Anterior cingulate cortex (tissue), 58 donors: ENCODE measurements at regions not wholly inside any gene's neighbourhood (a gene's known extent, or its start where the extent isn't known, plus 50 kb on each side); places are given as distances from the start of the nearest gene placed in this dataset.
"Not testable (repeated sequence)": the region's sequence is repeated elsewhere in the genome, so short reads cannot be mapped to it uniquely, and the experiment has no call there.

Experiments used
- DNase-seq, 58 donors: peaks; one replicate each; lab custom pipeline; 2025; lab: John Stamatoyannopoulos, UW

DNA sequence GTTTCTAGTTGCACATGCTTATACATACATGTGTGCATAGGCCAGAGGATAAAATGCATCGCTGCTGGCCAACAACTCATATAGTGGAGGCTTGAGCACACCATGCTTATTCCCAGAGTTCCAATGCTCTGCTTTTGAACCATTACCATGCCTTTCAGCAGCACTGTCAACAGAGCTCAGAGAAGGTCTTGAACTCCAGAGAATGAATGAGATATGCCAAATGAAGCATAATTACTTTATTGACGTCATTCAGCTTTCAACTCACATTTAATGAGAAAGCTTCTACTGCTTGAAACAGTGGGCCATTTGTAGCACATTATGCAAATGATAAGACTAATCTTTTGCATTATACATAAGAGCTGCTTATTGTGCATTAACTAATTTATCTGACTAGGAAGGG, 765.3 kb upstream of the GRAMD2B start:
- peak in 7 of 58 donors; percentile 0 to 36 (median 4) for DNase-seq

- DNase-seq: no peak
Observed at GRCh38 chr5:125659316-125660023, 763.7 kb upstream of the GRAMD2B start.

DNA sequence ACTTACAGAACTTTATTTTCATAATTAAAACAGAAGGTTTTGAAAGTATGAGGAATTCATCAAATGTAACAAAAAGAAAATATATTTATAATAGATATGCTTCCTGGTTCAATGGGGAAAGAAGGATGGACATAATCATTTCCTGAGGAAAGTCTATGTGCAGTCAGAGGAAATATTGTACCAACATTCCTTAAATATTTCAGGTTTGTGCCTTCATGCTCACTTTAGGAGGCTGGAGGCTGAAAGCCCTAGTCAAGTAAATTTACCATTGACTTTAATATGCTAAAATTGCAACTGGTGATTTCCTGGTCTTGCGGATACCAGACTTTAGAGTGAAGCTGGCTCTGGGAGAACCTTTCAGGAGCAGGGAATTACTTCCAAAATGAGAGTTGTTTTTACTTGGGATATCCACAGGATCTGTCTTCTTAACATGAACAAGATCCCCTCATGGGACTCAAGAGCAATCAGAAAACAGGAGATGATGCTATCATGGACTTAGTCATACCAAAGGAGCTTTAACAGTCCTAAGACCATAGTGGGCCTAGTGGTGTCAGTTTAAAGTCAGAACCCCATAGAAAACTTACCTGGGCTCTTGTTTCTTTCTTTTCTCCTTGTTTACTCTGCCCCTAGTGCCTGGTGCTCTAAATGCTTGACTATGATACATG, 762.8 kb upstream of the GRAMD2B start:
- no peak for DNase-seq

DNA sequence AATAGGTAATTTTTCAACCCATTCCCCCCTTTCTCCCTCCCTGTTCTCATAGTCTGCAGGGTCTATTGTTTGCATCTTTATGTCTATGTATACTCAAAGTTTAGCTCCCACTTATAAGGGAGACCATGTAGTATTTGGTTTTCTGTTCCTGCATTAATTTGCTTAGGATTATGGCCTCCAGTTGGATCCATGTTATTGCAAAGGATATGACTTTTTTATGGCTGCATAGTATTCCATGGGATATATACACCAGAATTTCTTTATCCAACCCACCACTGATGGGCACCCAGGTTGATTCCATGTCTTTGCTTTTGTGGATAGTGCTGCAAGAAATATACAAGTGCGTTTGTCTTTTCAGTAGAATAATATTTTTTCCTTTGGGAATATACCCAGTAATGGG, 761.6 kb upstream of the GRAMD2B start:
- DNase-seq: no peak

- DNase-seq: no peak
Observed at GRCh38 chr5:125668884-125669283, 754.3 kb upstream of the GRAMD2B start.

DNA sequence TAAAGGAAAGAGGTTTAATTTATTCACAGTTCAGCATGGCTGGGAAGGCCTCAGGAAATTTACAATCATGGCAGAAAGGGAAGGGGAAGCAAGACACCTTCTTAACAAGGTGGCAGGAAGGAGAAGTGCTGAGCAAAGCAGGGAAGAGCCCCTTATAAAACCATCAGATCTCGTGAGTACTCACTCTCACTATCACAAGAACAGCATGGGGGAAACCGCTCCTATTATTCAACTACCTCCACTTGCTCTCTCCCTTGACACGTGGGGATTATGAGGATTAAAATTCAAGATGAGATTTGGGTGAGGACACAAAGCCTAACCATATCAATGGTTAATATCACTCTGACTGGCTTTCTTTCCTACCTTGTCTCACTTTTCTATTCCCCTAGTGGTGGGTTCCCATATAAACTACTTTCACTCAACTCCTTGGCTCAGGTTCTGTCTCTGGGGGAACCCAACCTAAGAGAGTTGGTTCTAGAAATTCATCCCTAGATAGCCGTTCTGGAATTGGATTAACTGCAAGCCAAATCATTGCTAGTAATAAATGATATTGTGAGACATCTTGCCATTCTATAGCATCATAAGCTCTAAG, 749.8 kb upstream of the GRAMD2B start:
- no peak for DNase-seq

DNA sequence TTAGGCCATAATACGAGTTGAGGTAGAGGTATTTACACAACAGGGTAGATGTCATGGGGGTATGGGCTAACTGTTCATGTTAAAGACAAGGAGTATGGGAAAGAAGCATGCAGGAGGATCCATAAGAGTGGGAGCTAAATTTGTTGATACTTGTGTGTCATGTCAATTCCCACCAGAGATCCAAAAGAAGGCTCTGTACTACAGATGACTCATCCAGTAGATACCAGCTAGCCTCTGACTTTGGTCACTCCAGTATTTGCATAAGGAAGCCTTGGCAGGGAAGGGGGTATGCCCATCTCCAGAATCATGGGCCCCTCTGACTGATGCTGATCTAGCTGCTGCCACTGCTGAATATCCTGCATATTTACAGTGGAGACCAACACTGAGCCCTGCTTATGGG, 743.7 kb upstream of the GRAMD2B start:
- no peak for DNase-seq

DNA sequence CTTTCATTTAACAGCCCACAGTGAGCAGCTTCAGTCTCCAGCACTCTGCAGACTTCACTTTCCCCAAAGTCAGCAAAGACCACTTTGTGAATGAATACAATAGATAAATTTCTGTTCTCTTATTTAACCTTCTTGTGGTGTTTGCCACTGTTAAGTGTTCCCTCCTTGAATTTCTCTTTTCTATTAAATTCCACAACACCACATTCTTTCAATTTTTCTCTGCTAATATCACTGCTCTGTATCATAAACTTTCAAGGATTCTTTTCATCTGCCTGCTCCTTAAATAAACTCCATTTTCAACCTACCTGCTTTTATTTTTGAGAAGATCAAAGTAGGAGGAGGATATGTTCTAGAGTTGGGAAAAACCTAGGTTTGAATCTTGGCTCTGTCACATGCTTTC, 739.5 kb upstream of the GRAMD2B start:
- no peak for DNase-seq

DNA sequence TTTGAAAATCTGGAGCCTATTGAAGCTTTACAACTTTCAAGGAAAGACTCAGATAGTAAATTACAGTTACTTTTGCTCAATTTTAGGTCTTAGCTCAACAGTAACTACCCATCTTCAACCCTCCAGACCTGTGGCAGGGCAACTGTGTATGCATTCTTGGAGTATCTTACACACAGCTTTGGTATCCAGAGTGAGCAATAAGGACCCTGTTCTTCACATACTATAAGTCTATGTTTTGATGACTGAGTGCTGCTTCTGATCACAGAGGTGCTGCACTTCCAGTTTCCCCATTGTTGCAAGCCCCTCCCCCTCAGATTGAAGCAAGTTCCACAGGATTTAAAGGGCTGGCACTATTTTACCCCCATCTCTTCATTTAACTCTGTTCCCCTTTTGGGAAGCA, 737.4 kb upstream of the GRAMD2B start:
- no peak for DNase-seq

DNA sequence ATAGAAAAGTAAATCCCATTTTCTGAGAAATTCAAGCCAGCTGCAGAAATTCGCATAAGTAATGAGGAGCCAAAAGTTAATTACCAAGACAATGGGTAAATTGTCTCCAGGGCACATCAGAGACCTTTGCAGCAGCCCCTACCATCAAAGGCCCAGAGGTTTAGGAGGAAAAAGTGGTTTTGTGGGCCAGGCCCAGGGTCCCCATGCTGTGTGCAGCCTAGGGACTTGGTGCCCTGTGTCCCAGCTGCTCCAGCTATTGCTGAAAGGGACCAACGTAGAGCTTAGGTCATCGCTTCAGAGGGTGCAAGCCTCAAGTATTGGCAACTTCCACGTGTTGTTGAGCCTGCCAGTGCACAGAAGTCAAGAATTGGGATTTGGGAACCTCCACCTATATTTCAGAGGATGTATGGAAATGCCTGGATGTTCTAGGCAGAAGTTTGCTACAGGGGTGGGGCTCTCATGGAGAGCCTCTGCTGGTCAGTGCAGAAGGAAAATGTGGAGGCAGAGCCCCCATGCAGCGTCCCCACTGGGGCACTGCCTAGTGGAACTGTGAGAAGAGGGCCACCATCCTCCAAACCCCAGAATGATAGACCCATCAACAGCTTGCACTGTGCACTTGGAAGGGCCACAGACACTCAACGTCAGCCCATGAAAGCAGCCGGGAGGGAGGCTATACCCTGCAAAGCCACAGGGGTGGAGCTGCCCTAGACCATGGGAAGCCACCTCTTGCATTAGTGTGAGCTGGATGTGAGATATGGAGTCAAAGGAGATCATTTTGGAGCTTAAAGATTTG, 731.3 kb upstream of the GRAMD2B start:
- DNase-seq: not testable (repeated sequence)

- no peak for DNase-seq
Observed at GRCh38 chr5:125695996-125696655, 727.1 kb upstream of the GRAMD2B start.

DNA sequence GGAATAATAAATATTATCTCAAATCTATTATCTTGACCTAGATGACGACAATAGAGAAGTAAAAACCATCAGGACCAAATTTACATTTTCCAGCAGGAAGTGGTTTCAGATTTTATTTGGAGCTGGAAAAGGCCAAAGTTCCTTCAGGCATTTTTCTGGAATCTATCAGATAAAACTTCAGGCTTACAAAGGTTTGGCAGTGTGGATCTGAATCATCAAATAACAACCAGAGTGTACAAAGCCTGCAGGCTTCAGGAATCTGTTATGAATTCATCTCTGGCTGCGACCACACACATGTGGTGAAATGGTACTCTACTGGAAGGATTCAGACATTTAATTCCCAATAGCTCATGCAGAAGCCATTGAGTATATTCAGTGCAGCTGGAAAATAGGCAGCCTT, 726.4 kb upstream of the GRAMD2B start:
- DNase-seq: no peak

GRCh38 chr5:125698420-125698819, 724.8 kb upstream of the GRAMD2B start:
- no peak for DNase-seq

GRCh38 chr5:125699860-125700259, 723.3 kb upstream of the GRAMD2B start:
- DNase-seq: no peak

- no peak for DNase-seq
Observed at GRCh38 chr5:125700380-125700861, 722.8 kb upstream of the GRAMD2B start.

DNA sequence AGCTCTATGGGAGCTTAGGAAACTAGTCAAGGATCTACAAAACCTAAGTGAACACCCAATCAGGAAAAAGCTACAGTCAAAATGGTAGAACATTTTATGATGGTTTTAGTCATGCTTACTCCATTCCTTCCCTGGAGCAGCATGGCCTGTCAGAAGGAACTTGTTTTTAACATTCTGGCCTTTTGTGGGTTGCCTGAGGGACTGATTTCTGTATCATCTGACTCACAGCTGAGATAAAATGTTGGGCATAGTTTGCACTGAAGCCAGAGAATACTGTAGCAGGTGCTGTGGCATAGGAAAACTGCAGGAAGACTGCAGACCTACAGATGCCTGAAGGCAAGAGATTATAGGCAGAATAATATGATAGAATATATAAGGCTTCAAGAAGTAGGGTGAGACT, 719.6 kb upstream of the GRAMD2B start:
- DNase-seq: no peak

- no peak for DNase-seq
Observed at GRCh38 chr5:125704888-125705287, 718.3 kb upstream of the GRAMD2B start.

DNA sequence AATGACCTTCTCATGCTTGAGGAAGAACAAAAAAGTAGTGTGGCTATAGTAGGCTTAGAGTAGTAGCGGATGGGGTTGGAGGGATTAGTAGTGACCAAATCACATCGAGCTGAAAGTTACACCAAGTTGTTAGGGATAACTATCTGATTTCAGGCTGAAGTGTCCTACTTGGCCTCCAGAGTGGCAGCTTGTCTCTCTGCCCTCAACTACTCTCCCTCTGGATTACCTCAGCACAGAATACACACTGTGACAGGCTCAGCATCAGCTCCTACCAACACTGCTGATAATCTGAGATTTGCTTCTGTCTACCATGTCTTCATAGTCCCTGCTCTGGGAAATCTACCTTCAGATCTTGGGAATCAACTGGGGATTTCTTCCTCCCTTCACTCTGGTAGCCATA, 714.6 kb upstream of the GRAMD2B start:
- no peak for DNase-seq

DNA sequence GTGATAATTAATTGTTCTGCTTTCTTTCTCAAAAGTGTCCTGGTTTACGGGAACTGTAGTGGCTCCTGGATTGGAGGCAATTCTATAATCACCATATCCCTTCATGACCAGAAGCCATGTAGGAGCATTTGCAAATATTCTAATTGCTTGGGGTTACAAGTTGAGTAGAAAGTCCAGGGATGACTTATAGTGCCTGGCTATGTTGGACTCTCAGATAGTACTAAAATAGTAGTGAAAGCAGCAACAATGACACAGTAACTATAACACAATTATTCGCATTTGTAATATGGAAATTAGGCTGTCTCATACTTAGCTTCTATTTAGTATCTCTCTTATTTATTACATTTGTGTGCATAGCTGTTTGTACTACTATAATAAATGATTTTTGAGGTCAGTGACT, 712.5 kb upstream of the GRAMD2B start:
- DNase-seq: no peak

GRCh38 chr5:125712397-125712796, 710.8 kb upstream of the GRAMD2B start:
- DNase-seq: no peak
